ENCODE measurements at regions not wholly inside any gene's neighbourhood (a gene's known extent, or its start where the extent isn't known, plus 50 kb on each side); places are given as distances from the start of the nearest gene placed in this dataset.

- DNase-seq (ENCODE audit: low read depth): no peak
- no peak overlapping the region for H3K4me3 ChIP-seq (ENCODE audit: low read depth, low read length)
- TF ChIP-seq POLR2A (IDR thresholded peaks at IDR 0.05; ENCODE audit: extremely low read depth, insufficient read length): no peak
- TF ChIP-seq CTCF (IDR thresholded peaks at IDR 0.05; ENCODE audit: low read depth, low read length): no peak
- TF ChIP-seq MAX (IDR thresholded peaks at IDR 0.05; ENCODE audit: low read depth, low read length): no peak
- no peak for TF ChIP-seq MYC (IDR thresholded peaks at IDR 0.05; ENCODE audit: low read depth, low read length)
Observed at GRCh38 chr13:103395139-103395538, 328.9 kb upstream of the SLC10A2 start.

- no peak for TF ChIP-seq MYC (IDR thresholded peaks at IDR 0.05; ENCODE audit: low read depth, low read length)
- no peak for TF ChIP-seq POLR2A (IDR thresholded peaks at IDR 0.05; ENCODE audit: extremely low read depth, insufficient read length)
- TF ChIP-seq MAX (IDR thresholded peaks at IDR 0.05; ENCODE audit: low read depth, low read length): no peak
- no peak for TF ChIP-seq CTCF (IDR thresholded peaks at IDR 0.05; ENCODE audit: low read depth, low read length)
- no peak for DNase-seq (ENCODE audit: low read depth)
- H3K4me3 ChIP-seq (ENCODE audit: low read depth, low read length): no peak overlapping the region
Observed at GRCh38 chr13:103394618-103395017, 328.4 kb upstream of the SLC10A2 start.

- TF ChIP-seq MYC (IDR thresholded peaks at IDR 0.05; ENCODE audit: low read depth, low read length) (no peak), POLR2A (IDR thresholded peaks at IDR 0.05; ENCODE audit: extremely low read depth, insufficient read length) (no peak), CTCF (IDR thresholded peaks at IDR 0.05; ENCODE audit: low read depth, low read length) (no peak), MAX (IDR thresholded peaks at IDR 0.05; ENCODE audit: low read depth, low read length) (no peak)
- H3K4me3 ChIP-seq (ENCODE audit: low read depth, low read length): no peak overlapping the region
- DNase-seq (ENCODE audit: low read depth): no peak
Observed at GRCh38 chr13:103391936-103392335, 325.7 kb upstream of the SLC10A2 start.

GRCh38 chr13:103388839-103389238, 322.6 kb upstream of the SLC10A2 start:
- DNase-seq (ENCODE audit: low read depth): no peak
- TF ChIP-seq MAX (IDR thresholded peaks at IDR 0.05; ENCODE audit: low read depth, low read length) (no peak), MYC (IDR thresholded peaks at IDR 0.05; ENCODE audit: low read depth, low read length) (no peak)
- no peak overlapping the region for H3K4me3 ChIP-seq (ENCODE audit: low read depth, low read length)

- no peak for TF ChIP-seq CTCF (IDR thresholded peaks at IDR 0.05; ENCODE audit: low read depth, low read length)
- no peak for TF ChIP-seq MAX (IDR thresholded peaks at IDR 0.05; ENCODE audit: low read depth, low read length)
- TF ChIP-seq POLR2A (IDR thresholded peaks at IDR 0.05; ENCODE audit: extremely low read depth, insufficient read length): no peak
- TF ChIP-seq MYC (IDR thresholded peaks at IDR 0.05; ENCODE audit: low read depth, low read length): no peak
- no peak for DNase-seq (ENCODE audit: low read depth)
- no peak overlapping the region for H3K4me3 ChIP-seq (ENCODE audit: low read depth, low read length)
Observed at GRCh38 chr13:103386341-103386740, 320.1 kb upstream of the SLC10A2 start.

- TF ChIP-seq MAX (IDR thresholded peaks at IDR 0.05; ENCODE audit: low read depth, low read length) (no peak), MYC (IDR thresholded peaks at IDR 0.05; ENCODE audit: low read depth, low read length) (no peak), CTCF (IDR thresholded peaks at IDR 0.05; ENCODE audit: low read depth, low read length) (no peak), POLR2A (IDR thresholded peaks at IDR 0.05; ENCODE audit: extremely low read depth, insufficient read length) (no peak)
- no peak for DNase-seq (ENCODE audit: low read depth)
Observed at GRCh38 chr13:103373916-103374315, 307.7 kb upstream of the SLC10A2 start.

More at GRCh38 chr13:103373916-103374315, 307.7 kb upstream of the SLC10A2 start:
- H3K4me3 ChIP-seq (ENCODE audit: low read depth, low read length): no peak overlapping the region

Measured in NB4 (cell line).